ENCODE measurements at regions not wholly inside any gene's neighbourhood (a gene's known extent, or its start where the extent isn't known, plus 50 kb on each side); places are given as distances from the start of the nearest gene placed in this dataset.

DNA sequence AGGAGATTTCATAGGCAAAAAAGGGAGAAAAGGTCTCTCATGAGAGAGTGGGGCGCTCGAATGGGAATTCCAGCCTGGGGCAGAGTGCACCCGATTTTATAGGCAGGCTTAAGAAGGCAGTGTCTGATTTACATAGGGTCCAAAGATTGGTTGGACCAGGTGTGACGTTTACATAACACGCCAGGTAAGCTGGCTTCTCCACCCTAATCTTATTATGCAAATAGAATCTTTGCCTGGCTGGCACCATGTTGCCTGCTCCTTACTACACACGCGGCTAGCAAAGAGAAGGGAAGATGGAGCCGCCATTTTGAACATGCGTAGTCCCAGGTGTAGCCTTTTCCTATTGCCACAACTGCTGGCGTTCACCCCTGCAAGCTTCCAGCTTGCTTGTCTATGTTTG lies 103.7 kb downstream of the SLC16A1 start:
- TF ChIP-seq POLR2A (IDR thresholded peaks at IDR 0.05) = no peak
- TF ChIP-seq, protein P1, sequence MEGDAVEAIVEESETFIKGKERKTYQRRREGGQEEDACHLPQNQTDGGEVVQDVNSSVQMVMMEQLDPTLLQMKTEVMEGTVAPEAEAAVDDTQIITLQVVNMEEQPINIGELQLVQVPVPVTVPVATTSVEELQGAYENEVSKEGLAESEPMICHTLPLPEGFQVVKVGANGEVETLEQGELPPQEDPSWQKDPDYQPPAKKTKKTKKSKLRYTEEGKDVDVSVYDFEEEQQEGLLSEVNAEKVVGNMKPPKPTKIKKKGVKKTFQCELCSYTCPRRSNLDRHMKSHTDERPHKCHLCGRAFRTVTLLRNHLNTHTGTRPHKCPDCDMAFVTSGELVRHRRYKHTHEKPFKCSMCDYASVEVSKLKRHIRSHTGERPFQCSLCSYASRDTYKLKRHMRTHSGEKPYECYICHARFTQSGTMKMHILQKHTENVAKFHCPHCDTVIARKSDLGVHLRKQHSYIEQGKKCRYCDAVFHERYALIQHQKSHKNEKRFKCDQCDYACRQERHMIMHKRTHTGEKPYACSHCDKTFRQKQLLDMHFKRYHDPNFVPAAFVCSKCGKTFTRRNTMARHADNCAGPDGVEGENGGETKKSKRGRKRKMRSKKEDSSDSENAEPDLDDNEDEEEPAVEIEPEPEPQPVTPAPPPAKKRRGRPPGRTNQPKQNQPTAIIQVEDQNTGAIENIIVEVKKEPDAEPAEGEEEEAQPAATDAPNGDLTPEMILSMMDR (IDR thresholded peaks at IDR 0.05 in 8 of 11, conservative IDR thresholded peaks at IDR 0.05 in 3 of 11) = no peak
- TF ChIP-seq POLR2AphosphoS5 (IDR thresholded peaks at IDR 0.05) = no peak
